Hindlimb muscle (tissue), 1 donor: ENCODE measurements at regions not wholly inside any gene's neighbourhood (a gene's known extent, or its start where the extent isn't known, plus 50 kb on each side); places are given as distances from the start of the nearest gene placed in this dataset.
"Not testable (repeated sequence)": the region's sequence is repeated elsewhere in the genome, so short reads cannot be mapped to it uniquely, and the experiment has no call there.

ENCODE experiments used
- DNase-seq: peaks from one replicate; pipeline ENCODE4 v3.0.0-alpha.2; 2013

DNA sequence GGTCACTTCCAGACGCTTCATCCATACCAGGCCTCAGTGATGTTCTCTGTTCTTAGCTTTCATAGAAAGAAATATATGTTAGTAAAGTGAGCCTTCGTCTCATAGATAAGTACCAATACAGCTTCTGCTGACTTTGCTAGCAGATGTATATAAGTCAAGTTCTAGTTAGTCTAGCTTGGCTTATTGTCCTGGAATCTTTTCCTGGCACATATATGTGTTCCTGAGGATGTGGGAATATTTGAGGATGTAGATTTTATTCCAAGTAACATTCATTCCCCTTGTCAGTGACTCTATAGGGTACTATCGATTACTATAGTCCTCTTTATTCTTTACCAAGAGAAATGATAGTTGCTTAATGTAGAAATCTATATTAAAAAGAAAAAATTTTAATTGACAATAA lies 135.2 kb upstream of the FAM9C start:
- no peak for DNase-seq

DNA sequence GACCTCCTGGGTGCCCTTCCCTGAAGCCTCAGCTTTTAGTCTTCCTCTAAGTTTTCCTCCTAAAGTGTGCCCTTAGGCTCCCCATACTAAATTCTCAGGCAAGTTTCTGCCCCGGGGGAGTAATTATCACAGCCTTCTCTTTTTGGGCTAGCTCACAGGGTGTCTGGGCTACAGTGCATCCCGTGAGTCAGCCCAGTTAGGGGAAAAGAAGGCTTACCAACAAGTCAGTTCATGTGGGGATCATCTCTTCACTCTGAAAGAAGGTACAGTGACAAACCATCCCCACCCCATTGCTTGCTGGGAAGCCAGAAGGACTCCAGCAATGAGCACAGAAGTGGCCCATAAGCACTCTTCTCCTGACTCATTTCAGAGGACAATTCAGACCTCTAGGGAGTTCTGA lies 134.7 kb upstream of the FAM9C start:
- no peak for DNase-seq

DNA sequence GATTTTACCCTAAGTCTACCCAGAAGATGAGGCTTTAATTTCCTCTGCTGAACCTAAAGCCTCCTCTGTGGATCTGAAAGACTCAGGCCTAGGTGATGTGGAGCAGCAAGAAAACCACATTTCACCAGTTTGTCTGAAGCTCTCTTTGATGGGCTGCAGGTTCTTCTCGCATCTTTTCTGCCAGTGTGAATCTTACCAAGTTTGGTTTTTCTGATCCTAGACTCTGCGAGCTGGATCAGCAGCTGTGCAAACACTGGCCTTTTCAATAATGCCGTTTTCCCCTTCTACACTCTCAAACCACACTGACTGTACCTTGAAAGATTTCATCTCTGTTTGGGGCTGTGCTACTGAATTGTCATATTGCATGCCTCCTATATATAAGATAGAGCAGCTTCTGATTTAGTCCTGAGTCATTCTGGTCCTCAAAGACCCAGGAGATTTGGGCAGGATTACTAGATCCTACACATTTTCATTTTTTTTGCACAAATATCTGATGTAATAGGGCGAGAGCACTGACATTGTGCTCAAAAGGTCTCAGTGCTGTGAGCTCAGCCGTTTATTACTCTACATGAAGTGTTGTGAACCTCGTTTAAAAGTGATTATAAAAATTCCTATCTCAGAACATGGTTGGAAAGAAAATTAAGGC lies 133.6 kb upstream of the FAM9C start:
- DNase-seq, result no peak

DNA sequence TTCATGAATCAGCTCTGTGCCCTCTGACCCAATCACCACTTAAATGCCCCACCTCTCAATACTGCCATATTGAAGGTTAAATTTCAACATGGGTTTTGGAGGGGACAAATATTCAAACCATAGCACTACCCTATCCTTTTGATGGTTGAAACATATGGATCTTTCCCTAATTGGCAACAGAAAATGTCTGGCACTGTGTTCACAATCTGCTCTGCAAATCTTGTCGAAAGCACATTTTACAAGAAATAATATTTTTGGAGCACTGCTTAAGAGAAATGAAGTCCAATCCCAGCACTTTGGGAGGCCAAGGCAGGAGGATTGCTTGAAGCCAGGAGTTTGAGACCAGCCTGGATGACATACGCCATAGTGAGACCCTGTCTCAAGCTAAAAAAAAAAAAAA lies 130.6 kb upstream of the FAM9C start:
- no peak for DNase-seq

DNA sequence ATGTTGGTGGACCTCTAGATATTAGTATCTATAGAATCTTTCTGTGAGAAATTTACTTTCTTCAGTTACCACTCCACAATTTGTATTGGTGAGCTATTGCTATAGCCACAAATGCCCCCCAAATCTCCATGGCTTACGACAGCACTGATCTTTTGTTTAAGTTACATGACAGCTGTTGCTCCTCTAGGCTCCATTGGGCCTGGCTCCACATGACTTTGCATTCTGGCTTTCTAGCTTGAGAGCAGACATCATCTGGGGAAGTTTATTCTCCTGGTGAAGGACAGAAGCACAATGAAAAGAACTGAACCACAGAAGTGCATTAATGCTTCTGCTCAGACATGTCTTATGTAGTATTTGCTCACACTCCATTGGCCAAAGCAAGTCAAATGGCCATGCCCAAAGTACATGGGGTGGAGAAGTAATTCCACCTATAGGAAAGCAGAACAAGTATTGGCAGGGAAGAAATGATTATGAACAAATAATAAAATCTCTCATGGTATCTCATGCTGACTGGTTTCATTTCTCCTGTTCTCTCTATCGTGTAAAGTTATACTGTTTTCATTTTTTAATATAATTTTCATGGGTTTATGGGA lies 126.6 kb upstream of the FAM9C start:
- no peak for DNase-seq

DNA sequence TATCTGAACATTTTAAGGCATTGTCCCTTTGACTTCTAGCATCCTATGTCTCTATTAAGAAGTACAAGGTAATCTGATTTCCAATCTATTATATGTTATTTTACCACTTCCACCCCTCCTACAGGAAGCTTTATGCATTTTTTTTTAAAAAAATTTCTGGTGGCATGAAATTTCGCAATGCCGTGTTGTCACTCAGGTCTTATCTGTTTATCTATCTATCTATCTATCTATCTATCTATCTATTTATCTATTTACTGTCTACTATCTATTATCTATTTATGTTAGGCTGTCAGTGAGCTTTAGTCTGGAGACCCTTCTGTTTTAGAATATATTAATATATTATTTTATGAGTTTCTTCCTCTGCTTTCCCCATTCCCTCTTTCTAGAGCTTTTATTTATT lies 125.3 kb upstream of the FAM9C start:
- no peak for DNase-seq

DNA sequence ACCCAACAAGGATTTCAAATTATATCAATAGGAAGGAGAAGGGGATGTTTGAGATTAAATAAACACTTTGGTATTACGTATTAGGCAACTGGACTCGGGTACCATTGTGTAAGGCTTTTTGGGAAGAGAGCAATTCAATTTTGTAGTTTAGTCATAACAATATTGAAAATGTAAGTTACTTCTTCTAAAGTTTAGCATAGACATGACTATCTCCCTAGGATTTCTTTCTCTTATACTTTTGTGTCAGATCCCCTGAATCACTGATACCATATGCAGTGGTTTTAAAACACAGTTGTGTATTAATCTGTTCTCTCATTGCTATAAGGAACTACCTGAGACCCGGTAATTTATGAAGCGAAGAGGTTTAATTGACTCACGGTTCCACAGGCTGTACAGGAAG lies 123.8 kb upstream of the FAM9C start:
- DNase-seq, result no peak

DNA sequence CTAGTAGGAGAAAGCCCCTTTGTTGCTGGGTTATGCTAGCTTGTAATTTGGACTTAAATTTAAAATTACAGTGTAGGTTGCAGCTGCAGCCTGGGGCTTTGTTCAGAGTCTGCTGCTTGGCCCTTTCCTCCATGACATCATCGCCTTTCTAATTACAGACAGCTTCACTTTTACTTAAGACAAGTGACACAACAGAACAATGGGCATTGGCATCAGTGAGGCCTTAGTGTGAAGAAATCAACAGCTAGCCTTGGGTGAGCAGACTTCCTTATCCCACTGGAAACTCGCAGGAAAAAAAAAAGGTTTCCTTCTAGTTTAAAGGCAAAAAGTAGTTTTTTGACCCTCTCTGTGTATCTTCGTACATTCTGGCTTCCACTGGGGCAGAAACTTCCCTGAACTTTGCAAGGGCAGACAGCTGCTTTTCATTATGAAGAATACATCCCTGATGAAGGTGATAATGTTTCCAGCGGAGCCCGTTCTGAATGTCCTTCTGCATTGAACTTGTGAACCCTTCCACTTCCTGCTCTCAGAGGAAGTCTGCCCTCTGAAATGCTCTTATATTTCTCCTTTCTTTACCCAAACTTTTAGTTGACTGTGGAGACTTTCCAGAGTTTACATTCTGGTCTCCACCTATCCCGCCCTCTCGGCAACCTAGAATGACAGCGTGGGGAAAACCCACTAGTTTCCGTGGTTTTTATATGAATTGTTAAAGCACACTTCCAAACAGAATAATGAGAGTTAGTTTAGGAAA lies 123.2 kb upstream of the FAM9C start:
- DNase-seq, result peak; percentile 66

DNA sequence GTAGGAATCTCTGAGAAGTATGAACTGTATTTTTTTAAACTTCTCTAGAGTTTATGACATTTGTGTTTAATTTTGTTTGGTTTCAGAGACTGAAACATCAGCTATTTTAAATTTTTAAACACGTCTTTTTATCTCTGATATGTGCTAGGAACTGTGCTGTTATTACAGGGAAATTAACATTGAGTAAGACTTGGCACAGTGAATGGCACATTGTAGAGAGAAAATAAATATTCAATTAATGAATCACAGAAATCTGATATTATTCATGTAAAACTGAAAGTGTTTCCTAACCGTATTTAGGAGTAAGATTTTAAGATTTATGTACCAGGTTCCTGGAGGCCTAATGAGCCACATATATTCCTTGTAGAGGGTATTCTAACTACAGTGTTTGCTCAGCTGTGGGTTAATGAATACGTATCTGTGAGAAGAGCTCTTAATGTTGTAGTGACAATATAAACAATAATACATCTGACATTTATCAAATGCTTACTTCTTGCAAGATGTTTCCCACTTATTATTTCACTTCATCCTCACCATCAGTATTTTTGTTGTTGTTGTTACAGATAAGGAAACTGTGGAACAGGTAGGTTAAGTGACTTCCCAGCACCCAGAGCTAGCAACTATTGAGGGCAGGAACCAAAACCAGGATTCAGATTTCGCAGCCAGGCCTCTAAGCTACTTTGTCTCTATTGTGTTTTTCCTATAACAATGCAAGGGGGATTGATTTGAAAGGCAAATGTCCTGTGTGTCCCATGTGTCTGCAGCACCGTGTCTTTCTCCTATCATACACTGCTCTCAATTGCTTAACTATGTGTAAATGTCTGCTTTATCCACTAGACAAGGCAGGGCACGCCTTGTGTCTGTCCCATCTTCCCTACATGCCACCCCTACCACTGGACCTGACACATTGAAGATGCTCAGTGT lies 121.1 kb upstream of the FAM9C start:
- no peak for DNase-seq

DNA sequence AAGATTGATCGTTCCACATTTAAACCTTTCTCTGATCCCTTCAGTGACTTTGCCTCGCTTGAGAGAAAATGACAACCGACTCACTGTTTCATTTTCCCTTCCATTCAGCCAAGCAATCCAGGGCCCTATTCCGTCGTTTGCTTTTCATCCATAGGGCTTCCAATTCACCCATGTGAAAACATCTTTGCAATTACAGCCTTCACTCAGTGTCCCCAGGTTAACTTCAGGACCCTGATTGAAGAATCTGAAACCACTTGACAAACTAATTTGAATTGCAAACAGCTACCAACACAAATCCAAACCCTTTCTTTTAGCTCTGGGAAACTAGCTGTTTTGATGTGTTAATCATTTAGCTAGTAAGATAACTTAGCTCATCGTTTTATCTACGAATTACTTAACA lies 120.2 kb upstream of the FAM9C start:
- DNase-seq, result no peak

DNA sequence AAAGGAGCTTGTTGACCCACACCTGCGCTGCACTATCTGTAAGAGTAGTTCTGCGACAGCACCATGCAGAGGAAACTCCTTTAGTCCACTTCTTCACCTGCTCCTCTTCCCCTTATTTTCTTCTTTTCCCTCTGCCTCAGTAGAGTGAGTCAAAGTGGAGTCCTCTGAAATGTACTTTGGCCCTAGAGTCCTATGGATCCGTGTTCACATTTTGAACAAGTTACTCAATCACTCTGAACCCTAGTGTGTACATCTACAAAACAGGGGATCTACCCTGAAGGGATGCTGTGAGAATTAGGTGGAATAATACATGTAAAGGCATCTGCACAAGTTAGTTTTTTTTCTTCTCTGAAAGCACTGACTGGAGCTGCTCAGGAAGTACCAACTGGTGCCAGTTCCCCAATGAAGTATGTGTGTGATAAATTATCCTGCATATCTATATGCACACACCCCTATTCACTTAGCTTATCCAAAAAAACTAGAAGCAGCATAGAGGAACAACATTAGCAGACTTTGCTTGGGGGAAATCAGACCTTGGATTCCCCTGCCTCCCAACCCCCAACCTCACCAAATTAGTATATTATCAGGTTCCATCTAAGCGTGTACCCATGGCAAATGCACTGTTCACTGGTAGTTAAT lies 118.5 kb upstream of the FAM9C start:
- DNase-seq, result no peak

DNA sequence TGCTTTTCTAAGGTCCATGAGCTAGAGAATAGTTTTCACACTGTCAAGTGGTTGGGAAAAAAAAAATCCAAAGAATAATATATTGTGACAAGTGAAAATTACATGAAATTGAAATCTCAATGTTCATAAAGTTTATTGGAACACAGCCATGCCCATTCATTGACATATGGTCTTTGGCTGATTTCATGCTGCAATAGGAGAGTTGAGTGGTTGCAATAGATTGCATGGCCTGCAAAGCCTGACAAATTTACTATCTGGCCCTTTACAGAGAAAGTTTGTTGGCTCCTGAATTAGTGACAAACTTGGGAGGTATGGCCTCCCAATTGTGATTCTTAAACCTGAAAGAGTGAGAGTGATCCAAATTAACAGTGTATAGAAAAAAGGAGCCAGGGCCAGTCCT lies 115.5 kb upstream of the FAM9C start:
- no peak for DNase-seq

DNA sequence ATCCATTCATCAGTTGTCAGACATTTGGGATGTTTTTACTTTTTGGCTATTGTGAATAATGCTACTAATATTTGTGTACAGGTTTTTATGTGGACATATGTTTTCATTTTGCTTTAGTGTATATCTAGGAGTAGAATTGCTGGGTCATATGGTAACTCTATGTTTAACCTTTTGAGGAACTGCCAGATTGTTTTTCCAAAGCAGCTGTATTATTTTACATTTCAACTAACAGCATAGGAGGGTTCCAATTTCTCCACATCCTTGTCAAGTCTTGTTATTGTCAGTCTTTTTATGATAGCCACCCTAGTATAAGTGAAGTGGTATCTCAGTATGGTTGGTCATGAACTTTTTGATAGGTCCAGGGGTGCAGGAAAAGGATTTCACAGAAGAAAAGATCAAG lies 114.5 kb upstream of the FAM9C start:
- no peak for DNase-seq

DNA sequence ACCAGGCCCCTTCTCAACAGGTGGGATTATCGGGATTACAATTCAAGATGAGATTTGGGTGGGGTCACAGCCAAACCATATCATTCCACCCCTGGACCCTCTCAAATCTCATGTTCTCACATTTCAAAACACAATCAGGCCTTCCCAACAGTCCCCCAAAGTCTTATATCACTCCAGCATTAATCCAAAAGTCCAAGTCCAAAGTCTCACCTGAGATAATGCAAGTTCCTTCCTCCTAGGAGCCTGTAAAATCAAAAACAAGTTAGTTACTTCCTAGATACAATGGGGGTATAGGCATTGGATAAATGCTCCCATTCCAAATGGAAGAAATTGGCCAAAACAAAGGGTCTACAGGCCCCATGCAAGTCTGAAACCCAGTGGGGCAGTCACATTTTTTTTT lies 111.1 kb upstream of the FAM9C start:
- DNase-seq, result not testable (repeated sequence)

DNA sequence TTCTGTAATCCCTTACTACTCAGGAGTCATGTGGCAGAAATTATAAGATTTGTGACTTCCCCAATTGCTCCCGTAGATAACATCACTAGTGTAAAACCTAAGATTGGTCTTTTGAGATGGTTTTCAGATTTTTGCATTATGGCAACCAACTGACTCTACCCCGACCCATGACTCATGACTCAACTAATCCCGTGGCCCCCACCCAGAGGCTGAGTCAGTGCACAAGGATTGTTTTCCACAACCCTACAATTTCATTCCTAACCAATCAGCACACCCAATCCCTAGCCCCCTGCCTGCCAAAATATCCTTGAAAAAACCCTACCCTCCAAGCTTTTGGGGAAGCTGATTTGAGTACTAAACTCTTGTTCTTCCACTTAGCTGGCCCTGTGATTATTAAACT lies 109.4 kb upstream of the FAM9C start:
- DNase-seq, result no peak

DNA sequence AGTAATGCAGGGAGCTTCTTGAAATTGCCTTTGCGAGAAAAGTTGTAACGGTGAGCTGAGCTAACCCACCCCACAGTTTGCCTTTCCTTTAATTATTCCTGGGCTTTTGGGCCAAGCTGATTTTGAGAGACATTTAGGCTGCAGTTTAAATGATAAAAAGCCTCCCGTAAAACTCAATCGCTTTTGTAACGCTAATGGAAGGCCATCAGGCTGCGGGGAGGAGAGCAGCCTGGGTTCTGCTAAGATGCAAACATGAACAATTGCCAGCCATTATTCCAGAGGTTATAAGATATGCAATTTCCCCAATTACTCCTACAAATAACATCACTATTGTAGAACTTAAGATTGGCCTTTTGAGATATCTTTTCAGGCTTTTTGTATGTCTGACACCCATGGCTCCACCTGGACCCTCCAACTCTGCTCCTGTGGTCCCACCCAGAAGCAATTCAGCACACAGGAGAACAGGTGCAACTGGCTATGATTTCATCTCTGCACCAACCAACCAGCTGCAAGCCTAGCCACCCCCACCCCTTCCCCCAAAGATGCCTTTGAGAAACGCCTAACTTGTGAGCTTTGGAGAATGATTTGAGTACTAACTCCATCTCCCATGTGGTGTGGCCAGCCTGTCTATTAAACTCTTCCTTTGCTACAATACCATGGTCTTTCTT lies 108.2 kb upstream of the FAM9C start:
- no peak for DNase-seq

DNA sequence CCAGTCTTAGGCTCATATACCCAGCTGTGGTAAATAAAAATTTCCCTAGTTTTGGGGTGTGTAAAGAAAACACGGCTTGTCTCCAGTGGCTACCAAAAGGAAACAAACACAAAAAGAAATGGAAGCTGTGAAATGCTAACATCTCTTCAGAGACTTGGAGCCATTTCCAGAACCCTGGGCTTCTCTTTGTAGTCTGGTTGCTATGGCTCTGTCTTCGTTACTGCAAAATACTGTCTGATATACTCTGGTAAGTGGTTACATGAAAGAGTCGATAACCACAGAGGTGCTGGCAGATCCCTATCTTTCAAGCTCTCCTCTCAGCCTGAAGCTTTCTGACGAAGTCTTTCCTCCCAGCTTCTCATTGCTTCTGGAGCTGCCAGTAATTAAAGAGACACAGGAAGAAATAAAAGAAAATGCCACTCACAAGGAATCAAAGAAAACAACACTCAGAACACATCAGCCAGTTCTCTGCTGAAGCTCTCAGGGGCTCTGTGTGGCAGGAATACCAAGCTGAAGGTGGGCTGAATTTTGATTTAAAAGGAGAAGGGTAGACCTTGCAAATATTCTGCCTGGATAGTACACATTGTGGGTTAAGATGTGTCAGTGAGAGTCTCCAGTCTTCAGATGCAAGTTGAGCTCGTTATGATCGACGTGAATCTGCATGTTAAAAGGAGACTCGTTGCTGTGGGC lies 107.6 kb upstream of the FAM9C start:
- DNase-seq, result peak; percentile 25

DNA sequence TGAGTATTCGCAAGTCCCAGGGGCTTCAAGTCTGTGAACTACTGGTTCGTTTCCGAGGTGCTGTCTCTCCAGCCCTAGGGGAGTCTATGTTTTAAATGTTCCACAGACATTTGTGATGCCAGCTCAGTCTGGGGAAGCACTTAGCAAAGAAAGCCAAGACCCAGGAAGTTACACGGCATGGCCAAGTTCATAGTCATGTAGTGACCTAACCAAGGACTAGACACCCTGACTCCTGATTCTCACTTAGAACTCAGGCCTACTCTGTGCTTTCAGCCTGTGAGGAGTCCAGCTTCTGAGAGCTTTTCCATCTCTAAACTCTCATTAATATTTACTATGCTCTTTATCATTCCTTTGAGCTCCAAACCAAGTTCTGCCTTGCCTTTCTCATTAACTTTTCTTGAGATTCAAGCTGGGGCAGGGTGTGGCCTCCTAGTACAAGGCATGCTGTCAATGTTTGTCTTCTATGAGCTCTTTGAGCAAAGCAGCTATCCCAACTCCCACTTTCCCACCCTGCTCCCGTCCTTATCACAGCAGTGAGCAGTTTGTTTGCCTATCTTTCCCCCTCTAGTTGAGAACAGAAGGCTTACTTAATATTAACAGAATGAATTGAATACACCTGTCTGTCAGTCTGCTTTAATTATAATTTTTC lies 105.4 kb upstream of the FAM9C start:
- DNase-seq, result no peak

DNA sequence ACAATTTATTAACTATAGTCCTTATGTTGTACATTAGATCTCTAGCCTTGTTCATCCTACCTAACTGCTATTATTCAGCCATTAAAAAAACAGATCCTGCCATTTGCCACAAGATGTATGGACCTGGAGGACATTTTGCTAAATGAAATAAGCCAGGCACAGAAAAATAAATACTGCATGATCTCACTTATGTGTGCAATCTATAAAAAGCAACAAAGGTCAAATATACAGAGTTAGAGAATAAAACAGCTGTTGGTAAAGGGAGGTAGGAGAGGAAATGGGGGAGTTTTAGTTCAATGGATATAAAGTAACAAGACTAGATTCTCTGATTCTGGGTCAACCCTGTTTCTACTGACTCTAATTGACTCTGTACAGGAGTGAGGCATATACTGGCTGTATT lies 103.3 kb upstream of the FAM9C start:
- no peak for DNase-seq

DNA sequence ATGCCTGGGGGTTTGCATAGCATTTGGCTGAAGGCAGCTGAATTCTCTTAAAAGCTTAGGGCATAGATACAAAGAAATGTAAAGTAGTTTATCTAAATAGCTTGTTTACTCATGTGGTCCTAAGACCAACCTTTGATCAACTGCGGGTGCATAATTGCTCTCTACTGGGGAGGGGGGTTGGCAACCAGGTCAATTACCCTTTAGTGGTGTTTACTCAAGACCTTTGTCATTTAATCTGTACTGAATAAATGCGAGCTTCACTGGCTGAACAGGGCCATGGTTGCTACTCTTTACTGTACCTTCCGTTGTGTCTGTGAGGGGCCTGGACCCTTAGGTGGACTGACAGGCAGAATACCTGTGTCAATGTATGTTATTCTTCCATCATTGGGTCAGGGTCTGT lies 102.7 kb upstream of the FAM9C start:
- DNase-seq, result no peak
